GM12878 (cell line): ENCODE measurements at regions not wholly inside any gene's neighbourhood (a gene's known extent, or its start where the extent isn't known, plus 50 kb on each side); places are given as distances from the start of the nearest gene placed in this dataset.
A peak's percentile ranks its signal among the peaks of the same experiment; 100 is the strongest.

Experiments
- ATAC-seq: fragments of 200-7000 bp; cut with Tn5 transposase; 3 replicates; pipeline ENCODE4 v1.9.1; 2020; ENCODE audit warnings: mild to moderate bottlenecking, moderate library complexity
- BruUV-seq: library from RNA; stranded (reverse); fragments of 400-500 nt; replicated peaks from 2 replicates; lab custom pipeline; 2021; lab: Mats Ljungman, UMichigan
- CTCF ChIA-PET: fragments of 300-600 bp; sonication (Branson Sonifier 250); formaldehyde crosslinking; extraction: SDS; loops from one replicate; lab custom pipeline; 2021; ENCODE audit warnings: inconsistent platforms; lab: Yijun Ruan, JAX
- POLR2A ChIA-PET: fragments of 350-600 bp; formaldehyde crosslinking; extraction: SDS; loops from one replicate; lab custom pipeline; 2021; ENCODE audit warnings: inconsistent platforms; lab: Charles Lee
- RAD21 ChIA-PET: fragments of 300-600 bp; sonication (Branson Sonifier 250); formaldehyde crosslinking; loops from one replicate; lab custom pipeline; 2023; ENCODE audit warnings: antibody characterized with exemption; ENCODE audit not compliant: unreplicated experiment; lab: Charles Lee
- SMC1A ChIA-PET: fragments of 300-600 bp; sonication (Branson Sonifier 250); formaldehyde crosslinking; loops from one replicate; lab custom pipeline; 2023; ENCODE audit not compliant: unreplicated experiment, uncharacterized antibody; lab: Charles Lee
- DNase-seq: peaks from one replicate; pipeline ENCODE4 v3.0.0-alpha.2; 2011; ENCODE audit warnings: low read depth, low spot score
- FAIRE-seq: peaks from 3 replicates; lab custom pipeline; 2011; peaks lifted over from hg19 to GRCh38; lab: Jason Lieb, UNC
- H2AFZ ChIP-seq: 2 replicates; pipeline ENCODE4 v1.6.0; 2011; ENCODE audit warnings: low read depth, low read length, control low read depth; ENCODE audit not compliant: control insufficient read depth
- H3K27ac ChIP-seq: 2 replicates; pipeline ENCODE4 v1.5.1; 2011; ENCODE audit warnings: control low read depth; ENCODE audit not compliant: control insufficient read depth, insufficient read depth
- H3K27me3 ChIP-seq, 2 experiments: replicated peaks in 1 of 2; 2 replicates each; pipeline versions ENCODE4 v1.6.0 to v1.6.1; 2011; ENCODE audit warnings: low read length in 1 of 2; ENCODE audit not compliant: control insufficient read depth in 2 of 2, insufficient read depth in 2 of 2
- H3K36me3 ChIP-seq, 2 experiments: 2 replicates each; pipeline ENCODE4 v1.5.1; 2011; ENCODE audit warnings: low read length in 1 of 2; ENCODE audit not compliant: control insufficient read depth in 2 of 2, insufficient read depth in 2 of 2
- H3K4me1 ChIP-seq: 2 replicates; pipeline ENCODE4 v1.6.1; 2011; ENCODE audit warnings: mild to moderate bottlenecking, low read length, moderate library complexity, mixed read lengths; ENCODE audit not compliant: control insufficient read depth, insufficient read depth
- H3K4me2 ChIP-seq: 2 replicates; pipeline ENCODE4 v1.6.0; 2011; ENCODE audit warnings: control low read depth; ENCODE audit not compliant: control insufficient read depth, insufficient read depth
- H3K4me3 ChIP-seq: fragments of 200-600 bp; sonication (generic); 2 replicates; pipeline ENCODE4 v1.5.1; 2016
- H3K79me2 ChIP-seq: 2 replicates; pipeline ENCODE4 v1.6.0; 2011; ENCODE audit warnings: low read length; ENCODE audit not compliant: control insufficient read depth, insufficient read depth
- H3K9ac ChIP-seq: 2 replicates; pipeline ENCODE4 v1.8.0; 2011; ENCODE audit warnings: low read length, control low read depth, mixed read lengths; ENCODE audit not compliant: control insufficient read depth, insufficient read depth
- H3K9me3 ChIP-seq: replicated peaks from 3 replicates; pipeline ENCODE4 v1.5.1; 2011; ENCODE audit warnings: mild to moderate bottlenecking, low read length; ENCODE audit not compliant: control insufficient read depth, insufficient read depth
- H4K20me1 ChIP-seq: 2 replicates; pipeline ENCODE4 v1.6.0; 2011; ENCODE audit not compliant: control insufficient read depth, insufficient read depth
- BHLHE40 ChIP-seq, 2 experiments: fragments of 450-650 bp in 1 of 2; IDR thresholded peaks; 2 replicates each; pipeline ENCODE4 v1.6.1; 2011 to 2017; ENCODE audit warnings: low read depth in 2 of 2, borderline replicate concordance in 1 of 2, improper control_type of control experiment in 1 of 2, low read length in 1 of 2, mild to moderate bottlenecking in 1 of 2
- HDGF ChIP-seq: fragments of 450-650 bp; IDR thresholded peaks from 2 replicates; pipeline ENCODE4 v1.6.1; 2016; ENCODE audit warnings: antibody characterized with exemption
- KAT2A ChIP-seq: conservative IDR thresholded peaks from 2 replicates; pipeline ENCODE4 v1.6.1; 2011; ENCODE audit warnings: low read depth, low read length; ENCODE audit not compliant: control insufficient read depth
- MTA3 ChIP-seq: IDR thresholded peaks from 2 replicates; pipeline ENCODE4 v1.6.1; 2012; ENCODE audit warnings: low read length, inconsistent platforms, borderline replicate concordance
- NFIC ChIP-seq: IDR thresholded peaks from 2 replicates; pipeline ENCODE4 v1.6.1; 2012; ENCODE audit warnings: low read depth, mild to moderate bottlenecking, inconsistent platforms, low read length, moderate library complexity
- SMAD5 ChIP-seq: IDR thresholded peaks from 2 replicates; pipeline ENCODE4 v1.6.1; 2016; ENCODE audit warnings: antibody characterized with exemption, low read depth
- SUZ12 ChIP-seq: fragments of 200-600 bp; sonication (generic); IDR thresholded peaks from one replicate; pipeline ENCODE4 v1.6.1; 2018; ENCODE audit warnings: antibody characterized with exemption, mild to moderate bottlenecking; ENCODE audit not compliant: unreplicated experiment
- TAF1 ChIP-seq: IDR thresholded peaks from 2 replicates; pipeline ENCODE4 v1.6.1; 2011; ENCODE audit warnings: mild to moderate bottlenecking, low read depth, low read length, borderline replicate concordance
- ZSCAN29 ChIP-seq: fragments of 450-650 bp; IDR thresholded peaks from 2 replicates; pipeline ENCODE4 v1.6.1; 2017; ENCODE audit warnings: mild to moderate bottlenecking, moderate library complexity
- WGBS: methylation state at CpG from one replicate; pipeline ENCODE4 v1.1.6; 2016; ENCODE audit warnings: low lambda C conversion rate; ENCODE audit not compliant: insufficient replicate concordance, insufficient coverage; ENCODE audit errors: missing lambda C conversion rate; 5-methylcytosine and 5-hydroxymethylcytosine counted together
- in situ Hi-C: fragments of 300-500 bp; cut with MboI; formaldehyde crosslinking; loops from 9 replicates; pipeline ENCODE4 v1.14.3; 2018; ENCODE audit warnings: mixed read lengths
- intact Hi-C: fragments of 100-400 bp; cut with micrococcal nuclease; formaldehyde crosslinking; loops from one replicate; pipeline ENCODE4 v1.14.2; 2022; ENCODE audit not compliant: unreplicated experiment
- TF ChIP-seq, protein P1 (sequence below): IDR thresholded peaks from 2 replicates; pipeline ENCODE4 v1.6.1; 2012; ENCODE audit warnings: low read length, inconsistent platforms
- TF ChIP-seq, protein P2 (sequence below): IDR thresholded peaks from 2 replicates; pipeline ENCODE4 v1.6.1; 2012; ENCODE audit warnings: low read depth, low read length, improper control_type of control experiment

GRCh38 chr2:96437512-96437911 lies 67.6 kb downstream of the NEURL3 start:
- intact Hi-C loops = no loop called here
- no TSS peak for BruUV-seq
- Histone ChIP-seq H3K36me3 (no peaks in the 10 kb centered on the region), H3K27me3 (no peaks in the 10 kb centered on the region), H3K79me2 (no peaks in the 10 kb centered on the region), H3K9me3 (peaks cover 9% of the 10 kb centered on the region; the same call in 2 of the 3 replicates), H2AFZ (no peak overlapping the region), H3K4me2 (no peak overlapping the region), H3K4me1 (no peaks in the 10 kb centered on the region), H3K27ac (no peak overlapping the region), H3K4me3 (no peak overlapping the region), H4K20me1 (no peaks in the 10 kb centered on the region), H3K9ac (no peak overlapping the region)
- FAIRE-seq = no peak
- ChIA-PET RAD21 (interaction anchor here (0.6 kb wide), 1 partner anchor 13 kb away, joined by 3 read pairs; no protein-coding TSS in a partner anchor), SMC1A (no interaction called here), POLR2A (no interaction called here), CTCF (interaction anchor here (0.8 to 2.2 kb wide), 2 partner anchors 11 to 31 kb away, joined by 3 to 7 read pairs; no protein-coding TSS in a partner anchor)
- TF ChIP-seq BHLHE40 (IDR thresholded peaks at IDR 0.05; ENCODE audit: borderline replicate concordance in 1 of 2, low read depth in 2 of 2, low read length in 1 of 2) = peak in 1 of 2 experiments; percentile 7; a peak in 1 of 4 replicates
- no peak for TF ChIP-seq HDGF
- no peak for TF ChIP-seq SUZ12
- no peak for ATAC-seq
- in situ Hi-C loops = no loop called here
- DNase-seq = no peak
- 42% methylated on average over 2 of the region's 2 CpGs for WGBS

- H3K4me2 ChIP-seq = no peak overlapping the region
- no peaks in the 10 kb centered on the region for H3K79me2 ChIP-seq
- ChIA-PET CTCF (interaction anchor here (0.8 to 2.2 kb wide), 2 partner anchors 11 to 30 kb away, joined by 3 to 7 read pairs; no protein-coding TSS in a partner anchor), SMC1A (no interaction called here), POLR2A (no interaction called here), RAD21 (interaction anchor here (0.6 kb wide), 1 partner anchor 12 kb away, joined by 3 read pairs; no protein-coding TSS in a partner anchor)
- no peak overlapping the region for H3K27ac ChIP-seq
- intact Hi-C loops = no loop called here
- H3K27me3 ChIP-seq = no peaks in the 10 kb centered on the region
- no peak for TF ChIP-seq NFIC
- TF ChIP-seq MTA3 = no peak
- TF ChIP-seq, protein P1, sequence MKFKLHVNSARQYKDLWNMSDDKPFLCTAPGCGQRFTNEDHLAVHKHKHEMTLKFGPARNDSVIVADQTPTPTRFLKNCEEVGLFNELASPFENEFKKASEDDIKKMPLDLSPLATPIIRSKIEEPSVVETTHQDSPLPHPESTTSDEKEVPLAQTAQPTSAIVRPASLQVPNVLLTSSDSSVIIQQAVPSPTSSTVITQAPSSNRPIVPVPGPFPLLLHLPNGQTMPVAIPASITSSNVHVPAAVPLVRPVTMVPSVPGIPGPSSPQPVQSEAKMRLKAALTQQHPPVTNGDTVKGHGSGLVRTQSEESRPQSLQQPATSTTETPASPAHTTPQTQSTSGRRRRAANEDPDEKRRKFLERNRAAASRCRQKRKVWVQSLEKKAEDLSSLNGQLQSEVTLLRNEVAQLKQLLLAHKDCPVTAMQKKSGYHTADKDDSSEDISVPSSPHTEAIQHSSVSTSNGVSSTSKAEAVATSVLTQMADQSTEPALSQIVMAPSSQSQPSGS = no peak
- no peak for TF ChIP-seq SMAD5
- TF ChIP-seq KAT2A = no peak
- no peak for TF ChIP-seq SUZ12
- TF ChIP-seq TAF1 = no peak
- TF ChIP-seq ZSCAN29 = no peak
- TF ChIP-seq, protein P2, sequence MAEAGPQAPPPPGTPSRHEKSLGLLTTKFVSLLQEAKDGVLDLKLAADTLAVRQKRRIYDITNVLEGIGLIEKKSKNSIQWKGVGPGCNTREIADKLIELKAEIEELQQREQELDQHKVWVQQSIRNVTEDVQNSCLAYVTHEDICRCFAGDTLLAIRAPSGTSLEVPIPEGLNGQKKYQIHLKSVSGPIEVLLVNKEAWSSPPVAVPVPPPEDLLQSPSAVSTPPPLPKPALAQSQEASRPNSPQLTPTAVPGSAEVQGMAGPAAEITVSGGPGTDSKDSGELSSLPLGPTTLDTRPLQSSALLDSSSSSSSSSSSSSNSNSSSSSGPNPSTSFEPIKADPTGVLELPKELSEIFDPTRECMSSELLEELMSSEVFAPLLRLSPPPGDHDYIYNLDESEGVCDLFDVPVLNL = no peak
- peaks cover 9% of the 10 kb centered on the region; the same call in 2 of the 3 replicates for H3K9me3 ChIP-seq
- no peak for FAIRE-seq
- H2AFZ ChIP-seq = no peak overlapping the region
- no TSS peak for BruUV-seq
- 22% methylated on average over 2 of the region's 2 CpGs for WGBS
- H3K36me3 ChIP-seq = no peaks in the 10 kb centered on the region
- in situ Hi-C loops = no loop called here
- no peak for ATAC-seq
- no peak for DNase-seq
- no peak overlapping the region for H3K9ac ChIP-seq
- H3K4me3 ChIP-seq = no peak overlapping the region
- H3K4me1 ChIP-seq = no peaks in the 10 kb centered on the region
- no peaks in the 10 kb centered on the region for H4K20me1 ChIP-seq
Measured at GRCh38 chr2:96436961-96437360, 68.2 kb downstream of the NEURL3 start.
